ENCODE measurements at regions not wholly inside any gene's neighbourhood (a gene's known extent, or its start where the extent isn't known, plus 50 kb on each side); places are given as distances from the start of the nearest gene placed in this dataset.

DNA sequence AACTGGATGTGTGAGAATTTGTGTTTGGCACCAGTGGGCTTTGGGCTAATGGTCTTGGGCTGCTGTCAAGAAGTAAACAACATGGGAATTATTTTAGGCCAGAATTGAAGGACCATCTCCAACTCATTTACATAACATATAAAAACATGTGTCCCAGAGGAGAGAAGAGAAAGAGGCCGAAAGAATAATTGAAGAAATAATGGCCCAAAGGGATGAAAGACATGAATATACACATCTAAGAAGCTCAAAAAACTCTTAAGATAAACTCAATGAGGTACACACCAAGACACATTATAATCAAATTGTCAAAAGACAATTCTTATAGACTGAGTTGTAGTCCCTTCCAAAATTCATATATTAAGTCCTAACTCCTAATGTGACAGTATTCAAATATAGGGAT is 56.1 kb upstream of the SCAF11 start:
- ATAC-seq (ENCODE audit: low read depth) (no peak), DNase-seq (no peak)
- dilution Hi-C loops (cut with HindIII; ENCODE audit: low sequenced_read_pairs, unreplicated experiment), result no loop called here
- H3K36me3 ChIP-seq (ENCODE audit: control insufficient read depth, insufficient read depth, low read length), result no peaks in the 10 kb centered on the region
- in situ Hi-C loops (cut with MboI; ENCODE audit: low sequenced_read_pairs), result no loop called here
- no CpG with 5 or more reads among the region's 1 CpG for WGBS, 2 experiments (ENCODE audit: extremely low coverage in 2 of 2, insufficient read length in 1 of 2)
- no peak overlapping the region for H3K9ac ChIP-seq (ENCODE audit: low read depth, low read length)
- no peak overlapping the region for H4K91ac ChIP-seq (ENCODE audit: insufficient read depth, low read depth, low read length)
- H2BK20ac ChIP-seq (ENCODE audit: low read depth, low read length), result no peak overlapping the region
- TF ChIP-seq MAFK (IDR thresholded peaks at IDR 0.05; ENCODE audit: low read depth, low read length) (no peak), CEBPB (IDR thresholded peaks at IDR 0.05; ENCODE audit: low read depth, low read length) (no peak), SMC3 (IDR thresholded peaks at IDR 0.05; ENCODE audit: low read depth, low read length) (no peak), FOS (IDR thresholded peaks at IDR 0.05; ENCODE audit: low read depth, low read length) (no peak), CHD1 (IDR thresholded peaks at IDR 0.05; ENCODE audit: low read depth, low read length) (no peak), CTCF (conservative IDR thresholded peaks at IDR 0.05; ENCODE audit: low read depth, low read length) (no peak), NFE2L2 (IDR thresholded peaks at IDR 0.05; ENCODE audit: low read depth, low read length) (no peak), POLR2A (IDR thresholded peaks at IDR 0.05; ENCODE audit: low read depth, low read length) (no peak), MXI1 (IDR thresholded peaks at IDR 0.05; ENCODE audit: borderline replicate concordance, low read depth, low read length) (no peak), RFX5 (IDR thresholded peaks at IDR 0.05; ENCODE audit: low read depth, low read length) (no peak), MAZ (IDR thresholded peaks at IDR 0.05; ENCODE audit: borderline replicate concordance, low read depth, low read length) (no peak), RAD21 (IDR thresholded peaks at IDR 0.05; ENCODE audit: low read length) (no peak)
- TF ChIP-seq, protein P1, sequence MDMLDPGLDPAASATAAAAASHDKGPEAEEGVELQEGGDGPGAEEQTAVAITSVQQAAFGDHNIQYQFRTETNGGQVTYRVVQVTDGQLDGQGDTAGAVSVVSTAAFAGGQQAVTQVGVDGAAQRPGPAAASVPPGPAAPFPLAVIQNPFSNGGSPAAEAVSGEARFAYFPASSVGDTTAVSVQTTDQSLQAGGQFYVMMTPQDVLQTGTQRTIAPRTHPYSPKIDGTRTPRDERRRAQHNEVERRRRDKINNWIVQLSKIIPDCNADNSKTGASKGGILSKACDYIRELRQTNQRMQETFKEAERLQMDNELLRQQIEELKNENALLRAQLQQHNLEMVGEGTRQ (IDR thresholded peaks at IDR 0.05; ENCODE audit: low read depth, low read length), result no peak
- TF ChIP-seq, protein P2, sequence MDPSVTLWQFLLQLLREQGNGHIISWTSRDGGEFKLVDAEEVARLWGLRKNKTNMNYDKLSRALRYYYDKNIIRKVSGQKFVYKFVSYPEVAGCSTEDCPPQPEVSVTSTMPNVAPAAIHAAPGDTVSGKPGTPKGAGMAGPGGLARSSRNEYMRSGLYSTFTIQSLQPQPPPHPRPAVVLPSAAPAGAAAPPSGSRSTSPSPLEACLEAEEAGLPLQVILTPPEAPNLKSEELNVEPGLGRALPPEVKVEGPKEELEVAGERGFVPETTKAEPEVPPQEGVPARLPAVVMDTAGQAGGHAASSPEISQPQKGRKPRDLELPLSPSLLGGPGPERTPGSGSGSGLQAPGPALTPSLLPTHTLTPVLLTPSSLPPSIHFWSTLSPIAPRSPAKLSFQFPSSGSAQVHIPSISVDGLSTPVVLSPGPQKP (IDR thresholded peaks at IDR 0.05; ENCODE audit: borderline replicate concordance, low read depth, low read length), result no peak
- no peak overlapping the region for H4K5ac ChIP-seq (ENCODE audit: low read depth, low read length)
- H3K9me1 ChIP-seq (ENCODE audit: insufficient read depth, low read length), result no peaks in the 10 kb centered on the region
- H2AK5ac ChIP-seq (ENCODE audit: low read depth, low read length), result no peak overlapping the region
- H3K27ac ChIP-seq (ENCODE audit: insufficient read depth, low read length), result no peak overlapping the region
- no peak overlapping the region for H3K4me2 ChIP-seq (ENCODE audit: low read depth, low read length)
- no peaks in the 10 kb centered on the region for H3K79me1 ChIP-seq (ENCODE audit: low read depth in 1 of 2, low read length in 2 of 2)
- no peak overlapping the region for H2BK120ac ChIP-seq (ENCODE audit: low read depth, low read length)
- no peaks in the 10 kb centered on the region for H3K4me1 ChIP-seq (ENCODE audit: control insufficient read depth, insufficient read depth, low read length)
- ChIA-PET POLR2A (ENCODE audit: unreplicated experiment) (no interaction called here), CTCF (no interaction called here)
- no peak overlapping the region for H3K14ac ChIP-seq (replicated peaks; ENCODE audit: low read depth, low read length)
- no peak overlapping the region for H3K4me3 ChIP-seq (ENCODE audit: insufficient read depth, low read depth, low read length)
- H2AFZ ChIP-seq (replicated peaks; ENCODE audit: low read length, poor library complexity), result no peak overlapping the region
- H2BK5ac ChIP-seq (ENCODE audit: low read depth, low read length, poor library complexity, severe bottlenecking), result no peak overlapping the region
- BruUV-seq (replicated peaks), result no TSS peak
- no peak overlapping the region for H2AK9ac ChIP-seq (replicated peaks; ENCODE audit: low read depth, low read length, poor library complexity)
- intact Hi-C loops (cut with micrococcal nuclease), result no loop called here
- no peaks in the 10 kb centered on the region for H4K20me1 ChIP-seq (ENCODE audit: insufficient read depth, low read length)
- no peak overlapping the region for H3K23ac ChIP-seq (ENCODE audit: low read depth, low read length)
- H3K4ac ChIP-seq (ENCODE audit: low read depth, low read length), result no peak overlapping the region
- H4K8ac ChIP-seq (ENCODE audit: low read depth in 2 of 2, low read length in 2 of 2), result no peak overlapping the region
- H3K56ac ChIP-seq (ENCODE audit: extremely low read depth, insufficient read depth, low read length), result no peak overlapping the region
- H2BK15ac ChIP-seq (ENCODE audit: low read depth, low read length), result no peak overlapping the region
- peaks cover 15% of the 10 kb centered on the region for H3K9me3 ChIP-seq (ENCODE audit: control insufficient read depth, insufficient read depth, low read length)
- no peaks in the 10 kb centered on the region for H3K27me3 ChIP-seq (ENCODE audit: control insufficient read depth, insufficient read depth, low read length)
- H3K18ac ChIP-seq (ENCODE audit: low read depth, low read length), result no peak overlapping the region
